OCI-LY3 (cell line): ENCODE measurements at regions not wholly inside any gene's neighbourhood (a gene's known extent, or its start where the extent isn't known, plus 50 kb on each side); places are given as distances from the start of the nearest gene placed in this dataset.

Experiments
- H2AFZ ChIP-seq: fragments of 200-600, 300-600 bp; shearing (Covaris generic); 2 replicates; pipeline ENCODE4 v1.6.0; 2014; ENCODE audit warnings: antibody characterized with exemption, low read depth, low read length
- H3K27ac ChIP-seq: fragments of 200-600, 300-600 bp; sonication (generic); 2 replicates; pipeline ENCODE4 v1.5.1; 2014; ENCODE audit warnings: mild to moderate bottlenecking, low read length, moderate library complexity, mixed read lengths
- H3K27me3 ChIP-seq: fragments of 200-600, 300-600 bp; sonication (generic); 2 replicates; pipeline ENCODE4 v1.6.1; 2014; ENCODE audit warnings: low read depth, low read length, mixed read lengths
- H3K36me3 ChIP-seq: fragments of 200-600, 300-600 bp; sonication (generic); replicated peaks from 2 replicates; pipeline ENCODE3; 2014; ENCODE audit warnings: low read depth, low read length, mixed read lengths
- H3K4me1 ChIP-seq: fragments of 300-600, 200-600 bp; sonication (generic); 2 replicates; pipeline ENCODE4 v1.6.1; 2014; ENCODE audit warnings: low read length, mixed read lengths
- H3K4me2 ChIP-seq: fragments of 200-600, 300-600 bp; sonication (generic); 2 replicates; pipeline ENCODE4 v1.6.1; 2014; ENCODE audit warnings: low read length, mixed read lengths
- H3K4me3 ChIP-seq: fragments of 300-600, 200-600 bp; sonication (generic); 2 replicates; pipeline ENCODE4 v1.5.1; 2014; ENCODE audit warnings: antibody characterized with exemption, mild to moderate bottlenecking, low read length, moderate library complexity
- H3K79me2 ChIP-seq: fragments of 300-600, 200-600 bp; shearing (Covaris generic); 2 replicates; pipeline ENCODE4 v1.6.1; 2014; ENCODE audit warnings: mild to moderate bottlenecking, low read length, mixed read lengths
- H3K9ac ChIP-seq: fragments of 300-600, 200-600 bp; shearing (Covaris generic); 2 replicates; pipeline ENCODE4 v1.6.0; 2014; ENCODE audit warnings: mild to moderate bottlenecking, low read length, moderate library complexity
- H3K9me3 ChIP-seq: fragments of 200-600, 300-600 bp; shearing (Covaris generic); 2 replicates; pipeline ENCODE4 v1.6.1; 2014; ENCODE audit warnings: low read length, mixed read lengths; ENCODE audit not compliant: insufficient read depth
- H4K20me1 ChIP-seq: fragments of 200-600, 300-600 bp; sonication (generic); 2 replicates; pipeline ENCODE4 v1.6.1; 2016; ENCODE audit warnings: low read length, mixed read lengths; ENCODE audit not compliant: insufficient read depth
- CTCF ChIP-seq: fragments of 200-600, 300-600 bp; sonication (generic); IDR thresholded peaks from 2 replicates; pipeline ENCODE4 v1.5.1; 2014; ENCODE audit warnings: antibody characterized with exemption, low read length, low read depth
- EZH2phosphoT487 ChIP-seq: fragments of 200-600 bp; shearing (Covaris generic); IDR thresholded peaks from 2 replicates; pipeline ENCODE4 v1.6.1; 2018; ENCODE audit warnings: antibody characterized with exemption, mixed run types, low read depth

DNA sequence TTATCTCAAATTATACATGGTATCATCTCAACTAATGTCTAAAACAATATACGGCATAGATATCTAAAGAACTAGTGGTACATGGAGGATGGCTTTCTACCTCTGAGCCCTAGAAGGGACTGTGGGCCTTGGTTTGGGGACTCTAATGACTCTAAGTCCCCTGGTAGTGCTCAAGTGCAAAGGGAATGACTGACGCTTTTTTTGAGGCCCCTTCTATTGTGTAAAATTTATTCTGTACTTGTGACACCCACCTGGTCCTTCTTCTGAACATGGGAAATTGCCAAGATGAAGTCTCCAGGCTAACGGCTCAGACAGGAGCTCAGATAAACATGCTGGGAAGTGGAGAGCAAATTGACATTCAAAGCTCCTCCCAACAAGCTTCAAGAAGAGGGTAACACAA, 53.4 kb upstream of the IGLL5 start:
- Histone ChIP-seq H3K9me3 (no peaks in the 10 kb centered on the region), H3K9ac (no peak overlapping the region), H3K36me3 (no peaks in the 10 kb centered on the region), H4K20me1 (no peaks in the 10 kb centered on the region), H3K27ac (no peak overlapping the region), H2AFZ (no peak overlapping the region), H3K4me3 (no peak overlapping the region), H3K27me3 (no peaks in the 10 kb centered on the region), H3K4me1 (no peaks in the 10 kb centered on the region), H3K79me2 (no peaks in the 10 kb centered on the region), H3K4me2 (no peak overlapping the region)
- TF ChIP-seq EZH2phosphoT487 (no peak), CTCF (no peak)

GRCh38 chr22:22834783-22835182, 52.8 kb upstream of the IGLL5 start:
- Histone ChIP-seq H4K20me1 (no peaks in the 10 kb centered on the region), H3K36me3 (no peaks in the 10 kb centered on the region), H2AFZ (no peak overlapping the region), H3K27me3 (no peaks in the 10 kb centered on the region), H3K27ac (no peak overlapping the region), H3K4me1 (no peaks in the 10 kb centered on the region), H3K9ac (no peak overlapping the region), H3K4me3 (no peak overlapping the region), H3K9me3 (no peaks in the 10 kb centered on the region), H3K4me2 (no peak overlapping the region), H3K79me2 (no peaks in the 10 kb centered on the region)
- no peak for TF ChIP-seq EZH2phosphoT487
- TF ChIP-seq CTCF: no peak

GRCh38 chr22:22835242-22835641, 52.4 kb upstream of the IGLL5 start:
- Histone ChIP-seq H3K4me1 (no peaks in the 10 kb centered on the region), H3K36me3 (no peaks in the 10 kb centered on the region), H4K20me1 (no peaks in the 10 kb centered on the region), H3K9ac (no peak overlapping the region), H3K4me3 (no peak overlapping the region), H3K27me3 (no peaks in the 10 kb centered on the region), H3K4me2 (no peak overlapping the region), H3K9me3 (no peaks in the 10 kb centered on the region), H2AFZ (no peak overlapping the region), H3K79me2 (no peaks in the 10 kb centered on the region), H3K27ac (no peak overlapping the region)
- TF ChIP-seq EZH2phosphoT487: no peak
- TF ChIP-seq CTCF: no peak

- H3K79me2 ChIP-seq: no peaks in the 10 kb centered on the region
These were observed 51.8 kb upstream of the IGLL5 start for GRCh38 chr22:22835771-22836291.

More at GRCh38 chr22:22835771-22836291, 51.8 kb upstream of the IGLL5 start:
- Histone ChIP-seq H3K36me3 (no peaks in the 10 kb centered on the region), H3K9ac (no peak overlapping the region), H4K20me1 (no peaks in the 10 kb centered on the region), H2AFZ (no peak overlapping the region), H3K4me2 (no peak overlapping the region), H3K9me3 (no peaks in the 10 kb centered on the region), H3K4me3 (no peak overlapping the region), H3K4me1 (no peaks in the 10 kb centered on the region), H3K27ac (no peak overlapping the region), H3K27me3 (no peaks in the 10 kb centered on the region)
- TF ChIP-seq EZH2phosphoT487 (no peak), CTCF (no peak)
